OCI-LY7 (cell line): ENCODE measurements at regions not wholly inside any gene's neighbourhood (a gene's known extent, or its start where the extent isn't known, plus 50 kb on each side); places are given as distances from the start of the nearest gene placed in this dataset.
"Not testable (repeated sequence)": the region's sequence is repeated elsewhere in the genome, so short reads cannot be mapped to it uniquely, and the experiment has no call there.

Experiments
- BruUV-seq: library from RNA; stranded (reverse); fragments of 400-500 nt; replicated peaks from 2 replicates; lab custom pipeline; 2021; lab: Mats Ljungman, UMichigan
- CTCF ChIA-PET: fragments of 300-600 bp; sonication (Branson Sonifier 250); formaldehyde crosslinking; loops from one replicate; lab custom pipeline; 2022; ENCODE audit warnings: antibody characterized with exemption; ENCODE audit not compliant: unreplicated experiment; lab: Charles Lee
- POLR2A ChIA-PET: fragments of 300-600 bp; sonication (Branson Sonifier 250); formaldehyde crosslinking; loops from one replicate; lab custom pipeline; 2022; ENCODE audit warnings: antibody characterized with exemption; lab: Charles Lee
- DNase-seq: peaks from one replicate; pipeline ENCODE4 v3.0.0-alpha.2; 2015; ENCODE audit warnings: low spot score
- H2AFZ ChIP-seq: fragments of 200-600 bp; sonication (generic), shearing (Covaris generic); 2 replicates; pipeline ENCODE4 v1.6.1; 2014; ENCODE audit warnings: mild to moderate bottlenecking, antibody characterized with exemption, low read length, moderate library complexity
- H3K27ac ChIP-seq: fragments of 200-600 bp; sonication (generic); 2 replicates; pipeline ENCODE4 v1.5.1; 2014; ENCODE audit warnings: mixed run types, low read depth, mild to moderate bottlenecking, moderate library complexity, low read length, inconsistent platforms; ENCODE audit not compliant: poor library complexity, severe bottlenecking
- H3K36me3 ChIP-seq: fragments of 200-600 bp; sonication (generic); 2 replicates; pipeline ENCODE4 v1.6.1; 2014; ENCODE audit warnings: mild to moderate bottlenecking, antibody characterized with exemption, low read length, moderate library complexity, mixed read lengths; ENCODE audit not compliant: insufficient read depth
- H3K4me1 ChIP-seq: fragments of 200-600 bp; sonication (generic); 2 replicates; pipeline ENCODE4 v1.5.1; 2014; ENCODE audit warnings: mild to moderate bottlenecking, low read length; ENCODE audit not compliant: insufficient read depth, poor library complexity, severe bottlenecking
- H3K4me2 ChIP-seq: fragments of 200-600 bp; sonication (generic); 2 replicates; pipeline ENCODE4 v1.6.1; 2014; ENCODE audit warnings: mild to moderate bottlenecking, low read length
- H3K4me3 ChIP-seq: fragments of 200-600 bp; sonication (generic); 2 replicates; pipeline ENCODE4 v1.5.1; 2014; ENCODE audit warnings: mild to moderate bottlenecking, low read depth, low read length; ENCODE audit not compliant: poor library complexity, severe bottlenecking
- H3K79me2 ChIP-seq: fragments of 200-600 bp; sonication (generic); 2 replicates; pipeline ENCODE4 v1.6.1; 2016; ENCODE audit warnings: low read depth, mild to moderate bottlenecking, low read length, moderate library complexity, mixed read lengths; ENCODE audit not compliant: insufficient read depth
- H3K9me2 ChIP-seq: fragments of 200-600 bp; sonication (generic); 2 replicates; pipeline ENCODE4 v1.6.1; 2016; ENCODE audit warnings: mild to moderate bottlenecking, low read length, mixed read lengths; ENCODE audit not compliant: insufficient read depth
- H3K9me3 ChIP-seq: fragments of 200-600 bp; sonication (generic); 2 replicates; pipeline ENCODE4 v1.6.1; 2014; ENCODE audit warnings: mild to moderate bottlenecking, mixed run types, low read length, mixed read lengths
- H4K20me1 ChIP-seq: fragments of 200-600 bp; sonication (generic); 2 replicates; pipeline ENCODE4 v1.6.1; 2014; ENCODE audit warnings: mild to moderate bottlenecking, antibody characterized with exemption, low read length, moderate library complexity, mixed read lengths; ENCODE audit not compliant: insufficient read depth
- EZH2phosphoT487 ChIP-seq: fragments of 200-600 bp; sonication (generic); IDR thresholded peaks from 2 replicates; pipeline ENCODE4 v1.6.1; 2018; ENCODE audit warnings: low read depth, borderline replicate concordance, mild to moderate bottlenecking, mixed run types, antibody characterized with exemption, low read length, moderate library complexity, mixed read lengths
- intact Hi-C: fragments of 100-400 bp; cut with micrococcal nuclease; formaldehyde crosslinking; loops from one replicate; pipeline ENCODE4 v1.10.0; 2022; ENCODE audit not compliant: unreplicated experiment
- TF ChIP-seq, protein P1 (sequence below): fragments of 200-600 bp; sonication (generic); conservative IDR thresholded peaks from 2 replicates; pipeline ENCODE4 v1.5.1; 2014; ENCODE audit warnings: mild to moderate bottlenecking, antibody characterized with exemption, low read length, moderate library complexity, mixed read lengths

DNA sequence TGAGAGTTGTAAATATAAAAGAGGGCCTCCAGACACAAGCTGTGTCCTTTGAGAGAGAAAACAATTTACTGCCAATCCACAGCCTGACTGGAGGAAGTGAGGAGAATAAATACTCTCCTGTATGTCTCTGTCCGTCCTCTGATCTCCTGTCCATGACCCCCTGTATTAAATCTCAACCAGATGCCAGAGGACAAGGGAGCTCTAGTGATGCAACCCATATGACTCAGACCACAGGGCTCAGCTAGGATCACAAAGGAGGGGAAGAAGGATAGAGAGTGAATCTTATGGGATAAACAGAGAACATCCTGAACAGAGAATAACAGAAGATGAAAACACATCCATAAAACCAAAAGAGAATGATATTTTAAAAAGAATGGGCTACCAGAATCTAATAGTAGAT lies 482.6 kb downstream of the PLOD2 start:
- no TSS peak for BruUV-seq
- H3K27ac ChIP-seq = no peak overlapping the region
- no peak overlapping the region for H3K4me2 ChIP-seq
- H3K9me2 ChIP-seq = no peaks in the 10 kb centered on the region
- CTCF ChIA-PET = no interaction called here
- intact Hi-C loops = no loop called here
- DNase-seq = no peak
- no peak overlapping the region; the same call in 1 of the 2 replicates for H2AFZ ChIP-seq
- H3K4me3 ChIP-seq = no peak overlapping the region
- H3K9me3 ChIP-seq = no peaks in the 10 kb centered on the region
- no peaks in the 10 kb centered on the region for H3K36me3 ChIP-seq
- no peaks in the 10 kb centered on the region for H4K20me1 ChIP-seq
- POLR2A ChIA-PET = no interaction called here
- no peaks in the 10 kb centered on the region for H3K79me2 ChIP-seq
- no peaks in the 10 kb centered on the region for H3K4me1 ChIP-seq
- TF ChIP-seq, protein P1, sequence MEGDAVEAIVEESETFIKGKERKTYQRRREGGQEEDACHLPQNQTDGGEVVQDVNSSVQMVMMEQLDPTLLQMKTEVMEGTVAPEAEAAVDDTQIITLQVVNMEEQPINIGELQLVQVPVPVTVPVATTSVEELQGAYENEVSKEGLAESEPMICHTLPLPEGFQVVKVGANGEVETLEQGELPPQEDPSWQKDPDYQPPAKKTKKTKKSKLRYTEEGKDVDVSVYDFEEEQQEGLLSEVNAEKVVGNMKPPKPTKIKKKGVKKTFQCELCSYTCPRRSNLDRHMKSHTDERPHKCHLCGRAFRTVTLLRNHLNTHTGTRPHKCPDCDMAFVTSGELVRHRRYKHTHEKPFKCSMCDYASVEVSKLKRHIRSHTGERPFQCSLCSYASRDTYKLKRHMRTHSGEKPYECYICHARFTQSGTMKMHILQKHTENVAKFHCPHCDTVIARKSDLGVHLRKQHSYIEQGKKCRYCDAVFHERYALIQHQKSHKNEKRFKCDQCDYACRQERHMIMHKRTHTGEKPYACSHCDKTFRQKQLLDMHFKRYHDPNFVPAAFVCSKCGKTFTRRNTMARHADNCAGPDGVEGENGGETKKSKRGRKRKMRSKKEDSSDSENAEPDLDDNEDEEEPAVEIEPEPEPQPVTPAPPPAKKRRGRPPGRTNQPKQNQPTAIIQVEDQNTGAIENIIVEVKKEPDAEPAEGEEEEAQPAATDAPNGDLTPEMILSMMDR = no peak
- no peak for TF ChIP-seq EZH2phosphoT487

GRCh38 chr3:145681181-145681580 lies 479.8 kb downstream of the PLOD2 start:
- BruUV-seq = no TSS peak
- Histone ChIP-seq H3K4me2 (no peak overlapping the region), H3K4me1 (no peaks in the 10 kb centered on the region), H3K79me2 (no peaks in the 10 kb centered on the region), H3K27ac (no peak overlapping the region), H4K20me1 (no peaks in the 10 kb centered on the region), H3K9me3 (no peaks in the 10 kb centered on the region), H2AFZ (no peak overlapping the region), H3K9me2 (no peaks in the 10 kb centered on the region), H3K4me3 (no peak overlapping the region), H3K36me3 (no peaks in the 10 kb centered on the region)
- TF ChIP-seq, protein P1 = no peak
- TF ChIP-seq EZH2phosphoT487 = no peak
- CTCF ChIA-PET = no interaction called here
- intact Hi-C loops = no loop called here
- DNase-seq = no peak
- POLR2A ChIA-PET = interaction anchor here (1.6 kb wide), 1 partner anchor 11 kb away, joined by 3 read pairs; no protein-coding TSS in a partner anchor

- POLR2A ChIA-PET = interaction anchor here (0.5 to 0.9 kb wide), 2 partner anchors 25 to 892 kb away, joined by 3 read pairs; no protein-coding TSS in a partner anchor
Measured at GRCh38 chr3:145687978-145688377, 473.0 kb downstream of the PLOD2 start.

More at GRCh38 chr3:145687978-145688377, 473.0 kb downstream of the PLOD2 start:
- DNase-seq, H3K9me2 ChIP-seq, H3K36me3 ChIP-seq, intact Hi-C loops, H4K20me1 ChIP-seq, H3K79me2 ChIP-seq, H3K4me2 ChIP-seq, BruUV-seq, H3K4me3 ChIP-seq, CTCF ChIA-PET, H2AFZ ChIP-seq, H3K27ac ChIP-seq, H3K9me3 ChIP-seq: not testable (repeated sequence)
- H3K4me1 ChIP-seq = peaks cover 10% of the 10 kb centered on the region
